GM18858 (cell line): ENCODE measurements at regions not wholly inside any gene's neighbourhood (a gene's known extent, or its start where the extent isn't known, plus 50 kb on each side); places are given as distances from the start of the nearest gene placed in this dataset.
"Not testable (repeated sequence)": the region's sequence is repeated elsewhere in the genome, so short reads cannot be mapped to it uniquely, and the experiment has no call there.

Source experiments
- ATAC-seq: cut with Tn5 transposase; IDR thresholded peaks from one replicate; pipeline ENCODE4 v1.9.1; 2021; ENCODE audit not compliant: unreplicated experiment

GRCh38 chr5:92944903-92945604 lies 636.0 kb downstream of the NR2F1-AS1 start:
- no peak for ATAC-seq

GRCh38 chr5:92944337-92944736 lies 636.7 kb downstream of the NR2F1-AS1 start:
- ATAC-seq = no peak

- no peak for ATAC-seq
Measured at GRCh38 chr5:92942762-92943161, 638.3 kb downstream of the NR2F1-AS1 start.

- no peak for ATAC-seq
Measured at GRCh38 chr5:92941806-92942205, 639.2 kb downstream of the NR2F1-AS1 start.

DNA sequence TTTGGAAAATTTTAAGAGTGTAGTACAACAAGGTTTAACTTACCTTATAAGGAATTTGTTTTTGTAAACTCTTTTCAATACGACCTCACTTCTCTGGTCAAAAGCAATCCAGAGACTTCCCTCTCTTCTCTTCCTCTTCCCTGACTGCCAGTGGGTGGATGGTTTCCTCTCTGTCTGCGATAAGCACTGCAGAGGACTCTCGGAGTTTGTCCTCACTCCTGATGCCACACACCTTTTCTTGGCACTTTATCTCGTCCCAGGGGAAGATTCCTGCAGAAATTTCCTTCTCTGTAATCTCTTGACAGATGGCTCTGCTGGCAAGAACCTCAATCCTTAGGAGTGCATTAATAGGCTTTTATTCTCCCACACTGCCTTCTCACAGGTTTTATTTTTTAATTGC lies 641.6 kb downstream of the NR2F1-AS1 start:
- no peak for ATAC-seq

GRCh38 chr5:92937396-92937795 lies 643.6 kb downstream of the NR2F1-AS1 start:
- ATAC-seq = not testable (repeated sequence)

DNA sequence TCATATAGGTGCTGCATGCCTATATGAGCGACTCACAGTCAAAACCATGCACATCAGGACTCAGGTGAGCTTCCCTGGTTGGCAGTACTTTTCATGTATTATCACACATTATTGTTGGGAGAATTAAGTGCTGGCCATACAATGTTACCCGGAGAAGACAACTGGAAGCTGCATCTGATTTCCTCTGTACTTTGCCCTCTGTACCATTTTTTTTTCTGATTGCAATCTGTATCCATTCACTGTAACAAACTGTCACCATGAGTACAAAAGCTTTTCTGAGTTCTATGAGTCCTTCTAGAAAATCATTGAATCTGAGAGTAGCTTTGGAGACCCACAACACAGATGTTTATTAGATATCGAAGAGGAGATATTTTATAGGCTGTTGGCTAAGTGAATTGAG lies 651.0 kb downstream of the NR2F1-AS1 start:
- ATAC-seq = no peak

DNA sequence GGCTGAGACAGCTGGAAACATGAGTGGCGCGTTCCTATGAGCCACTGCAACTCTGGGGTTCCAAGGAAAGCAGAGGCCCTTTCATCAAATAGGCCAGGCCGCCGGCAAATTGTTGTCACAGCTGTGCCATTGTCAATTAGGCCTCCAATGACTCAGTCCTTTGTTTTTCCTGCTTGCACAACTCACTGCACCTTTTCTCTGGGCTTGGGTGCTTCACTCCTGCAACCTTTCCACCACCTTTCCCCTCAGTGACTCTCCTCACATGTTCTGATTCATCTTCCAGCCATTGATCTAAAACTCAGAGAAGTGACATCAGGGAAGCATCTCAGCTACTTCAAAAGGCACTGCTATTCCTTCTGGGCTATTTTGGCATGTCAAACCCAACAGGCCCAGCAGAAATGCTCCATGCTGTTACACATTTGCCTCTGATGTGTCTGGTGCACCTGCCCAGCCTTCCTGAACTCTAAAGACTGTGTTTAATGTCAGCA lies 653.7 kb downstream of the NR2F1-AS1 start:
- no peak for ATAC-seq

- ATAC-seq = no peak
Measured at GRCh38 chr5:92923885-92924284, 657.1 kb downstream of the NR2F1-AS1 start.

- ATAC-seq = no peak
Measured at GRCh38 chr5:92922231-92922967, 658.6 kb downstream of the NR2F1-AS1 start.

DNA sequence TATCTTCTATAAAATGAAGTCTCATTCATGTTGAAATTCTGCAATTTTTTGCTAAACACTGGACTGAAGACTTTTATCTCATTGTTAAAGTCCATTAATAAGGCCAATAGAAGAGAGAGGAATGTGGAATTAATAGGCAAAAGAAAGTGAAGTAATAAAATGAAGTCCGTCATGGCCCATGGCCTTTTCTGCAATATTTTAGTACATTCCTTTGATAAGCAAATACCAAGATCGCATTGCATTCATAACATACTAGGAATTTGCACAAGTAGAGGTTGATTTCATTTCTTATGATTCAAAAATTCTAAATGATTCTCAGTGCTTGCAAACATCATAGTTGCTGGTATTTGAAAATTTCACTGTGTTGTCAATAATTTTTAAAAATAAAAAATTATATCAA lies 664.0 kb downstream of the NR2F1-AS1 start:
- ATAC-seq = no peak

GRCh38 chr5:92916036-92916435 lies 665.0 kb downstream of the NR2F1-AS1 start:
- no peak for ATAC-seq

DNA sequence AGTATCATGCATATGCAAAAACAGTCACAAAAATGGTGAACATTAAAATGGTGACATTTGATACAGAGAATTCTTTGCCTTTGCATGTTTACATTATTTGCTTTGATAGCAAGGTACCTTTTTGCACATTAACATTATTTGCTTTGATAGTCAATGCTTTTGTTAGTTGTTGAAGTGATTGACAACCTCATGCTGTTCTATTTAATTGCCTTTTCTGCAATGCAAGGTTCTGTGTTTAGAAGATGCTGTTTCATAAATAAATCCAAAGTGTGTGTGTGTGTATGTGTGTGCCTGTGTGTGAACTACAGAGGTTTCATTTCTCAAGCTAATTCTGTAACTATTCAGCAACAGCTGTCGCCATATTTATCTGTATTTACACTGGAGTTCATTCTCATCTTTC lies 668.7 kb downstream of the NR2F1-AS1 start:
- no peak for ATAC-seq

DNA sequence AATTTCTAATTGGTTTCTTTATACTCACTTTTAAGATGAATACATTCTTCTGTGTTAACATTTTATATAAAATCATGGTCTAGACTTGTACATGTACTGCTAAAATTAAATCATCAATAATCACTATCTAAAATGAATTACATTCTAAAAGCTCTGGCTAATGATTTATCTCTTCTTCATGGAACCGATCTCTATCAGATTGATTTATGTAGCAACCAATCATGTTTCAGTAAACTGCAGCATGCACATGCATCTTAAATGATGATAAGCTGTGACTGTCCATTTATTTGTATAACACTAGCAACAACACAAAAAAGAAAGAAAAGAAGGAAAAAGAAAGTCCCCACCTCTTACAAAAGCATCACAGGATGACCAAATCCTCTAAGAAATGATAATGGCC lies 669.2 kb downstream of the NR2F1-AS1 start:
- no peak for ATAC-seq

DNA sequence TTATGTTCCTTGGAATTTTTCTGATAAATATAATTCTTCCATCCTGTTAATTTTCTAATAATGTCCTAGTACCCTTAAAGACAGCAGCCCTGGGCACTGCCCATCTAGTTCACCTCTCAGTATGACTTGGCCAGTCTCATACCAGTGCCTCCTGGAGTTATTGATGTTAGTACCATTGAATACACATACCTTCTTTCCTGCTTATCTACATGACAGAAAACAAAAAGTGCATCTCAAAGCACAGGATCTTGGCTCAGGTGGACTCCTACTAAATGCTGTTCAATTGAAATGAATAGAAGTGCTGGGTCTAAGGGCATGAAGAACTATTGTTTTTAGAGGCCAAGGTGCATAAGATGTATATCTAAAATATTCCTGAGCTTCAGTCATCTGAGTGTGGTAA lies 669.7 kb downstream of the NR2F1-AS1 start:
- ATAC-seq = no peak

- ATAC-seq = no peak
Measured at GRCh38 chr5:92909602-92909962, 671.4 kb downstream of the NR2F1-AS1 start.

- no peak for ATAC-seq
Measured at GRCh38 chr5:92908952-92909601, 671.9 kb downstream of the NR2F1-AS1 start.

DNA sequence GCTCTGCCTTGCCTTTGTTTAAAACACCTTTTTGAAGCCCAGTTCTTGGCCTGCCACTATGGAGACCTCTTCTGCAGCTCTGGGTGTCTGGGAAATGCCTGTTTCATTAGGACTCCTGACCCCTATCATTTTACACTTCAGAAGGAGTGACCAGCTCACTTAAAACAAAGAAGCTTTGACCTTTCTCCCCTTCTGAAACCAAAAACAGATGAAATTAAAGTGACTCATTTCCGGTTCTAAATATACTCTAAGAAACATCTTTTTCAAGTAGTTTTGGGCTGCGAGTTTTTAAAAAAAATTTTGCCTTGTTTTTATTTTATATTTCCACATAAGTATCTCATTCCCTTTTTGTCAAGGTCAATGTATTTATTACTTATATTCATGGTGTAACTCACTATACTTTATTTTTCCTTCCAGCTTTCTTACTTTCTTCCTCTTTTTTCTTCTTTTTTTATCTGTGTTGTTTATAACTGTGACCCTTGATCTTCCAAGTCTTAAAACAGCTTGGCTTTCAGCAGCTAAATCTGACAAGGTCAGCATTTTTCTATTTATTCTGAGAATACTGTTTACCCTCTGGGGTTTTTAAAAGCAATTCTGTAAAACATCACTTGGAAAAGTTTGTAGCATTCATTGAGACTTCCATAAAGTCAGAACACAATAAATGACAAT lies 672.9 kb downstream of the NR2F1-AS1 start:
- peak; percentile 77 for ATAC-seq

- ATAC-seq = no peak
Measured at GRCh38 chr5:92906798-92907376, 674.1 kb downstream of the NR2F1-AS1 start.

- ATAC-seq = no peak
Measured at GRCh38 chr5:92904021-92904420, 677.0 kb downstream of the NR2F1-AS1 start.

- ATAC-seq = no peak
Measured at GRCh38 chr5:92899611-92900010, 681.4 kb downstream of the NR2F1-AS1 start.
